Endothelial cell (in vitro differentiated cells): ENCODE measurements at regions not wholly inside any gene's neighbourhood (a gene's known extent, or its start where the extent isn't known, plus 50 kb on each side); places are given as distances from the start of the nearest gene placed in this dataset.

Experiments
- DNase-seq: peaks from one replicate; pipeline ENCODE4 v3.0.0; 2021; ENCODE audit warnings: low spot score
- H3K27ac Mint-ChIP-seq: one replicate; pipeline ENCODE4 v1.8.0; 2021; ENCODE audit warnings: mixed read lengths, inconsistent platforms; ENCODE audit not compliant: unreplicated experiment
- H3K27me3 Mint-ChIP-seq: one replicate; pipeline ENCODE4 v1.8.0; 2021; ENCODE audit warnings: mild to moderate bottlenecking, moderate library complexity, mixed read lengths, inconsistent platforms; ENCODE audit not compliant: unreplicated experiment
- H3K36me3 Mint-ChIP-seq: one replicate; pipeline ENCODE4 v1.8.0; 2021; ENCODE audit warnings: mild to moderate bottlenecking, low read depth, mixed read lengths, inconsistent platforms; ENCODE audit not compliant: unreplicated experiment
- H3K4me1 Mint-ChIP-seq: one replicate; pipeline ENCODE4 v1.8.0; 2021; ENCODE audit warnings: mild to moderate bottlenecking, mixed read lengths, inconsistent platforms; ENCODE audit not compliant: unreplicated experiment
- H3K4me3 Mint-ChIP-seq: one replicate; pipeline ENCODE4 v1.8.0; 2021; ENCODE audit warnings: mild to moderate bottlenecking, mixed read lengths, inconsistent platforms; ENCODE audit not compliant: unreplicated experiment
- H3K9me3 Mint-ChIP-seq: one replicate; pipeline ENCODE4 v1.8.0; 2021; ENCODE audit warnings: mixed read lengths, inconsistent platforms; ENCODE audit not compliant: unreplicated experiment
- TF ChIP-seq, protein P1 (sequence below): fragments of 200-600 bp; sonication (generic); IDR thresholded peaks from one replicate; pipeline ENCODE4 v1.5.0; 2021; ENCODE audit warnings: antibody characterized with exemption; ENCODE audit not compliant: unreplicated experiment

DNA sequence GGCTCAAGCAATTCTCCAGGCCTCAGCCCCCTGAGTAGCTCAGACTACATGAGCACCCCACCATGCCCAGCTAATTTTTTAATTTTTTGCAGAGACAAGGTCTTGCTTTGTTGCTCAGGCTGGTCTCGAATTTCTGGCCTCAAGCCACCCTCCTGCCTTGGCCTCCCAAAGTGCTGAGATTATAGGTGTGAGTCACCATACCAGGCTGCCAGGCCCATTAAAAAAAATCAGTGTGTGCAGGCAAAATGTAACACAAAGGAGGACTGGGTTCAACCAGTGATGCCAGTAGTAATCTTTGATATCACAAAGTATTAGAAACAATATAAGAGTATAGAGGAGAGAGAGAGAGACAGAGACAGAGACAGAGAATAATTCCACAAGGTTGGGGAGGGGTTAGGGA, 322.7 kb downstream of the MSX2 start:
- Mint-ChIP-seq H3K9me3 (no peaks in the 10 kb centered on the region), H3K27me3 (no peaks in the 10 kb centered on the region), H3K4me3 (no peak overlapping the region), H3K4me1 (no peaks in the 10 kb centered on the region), H3K27ac (no peak overlapping the region), H3K36me3 (no peaks in the 10 kb centered on the region)
- TF ChIP-seq, protein P1, sequence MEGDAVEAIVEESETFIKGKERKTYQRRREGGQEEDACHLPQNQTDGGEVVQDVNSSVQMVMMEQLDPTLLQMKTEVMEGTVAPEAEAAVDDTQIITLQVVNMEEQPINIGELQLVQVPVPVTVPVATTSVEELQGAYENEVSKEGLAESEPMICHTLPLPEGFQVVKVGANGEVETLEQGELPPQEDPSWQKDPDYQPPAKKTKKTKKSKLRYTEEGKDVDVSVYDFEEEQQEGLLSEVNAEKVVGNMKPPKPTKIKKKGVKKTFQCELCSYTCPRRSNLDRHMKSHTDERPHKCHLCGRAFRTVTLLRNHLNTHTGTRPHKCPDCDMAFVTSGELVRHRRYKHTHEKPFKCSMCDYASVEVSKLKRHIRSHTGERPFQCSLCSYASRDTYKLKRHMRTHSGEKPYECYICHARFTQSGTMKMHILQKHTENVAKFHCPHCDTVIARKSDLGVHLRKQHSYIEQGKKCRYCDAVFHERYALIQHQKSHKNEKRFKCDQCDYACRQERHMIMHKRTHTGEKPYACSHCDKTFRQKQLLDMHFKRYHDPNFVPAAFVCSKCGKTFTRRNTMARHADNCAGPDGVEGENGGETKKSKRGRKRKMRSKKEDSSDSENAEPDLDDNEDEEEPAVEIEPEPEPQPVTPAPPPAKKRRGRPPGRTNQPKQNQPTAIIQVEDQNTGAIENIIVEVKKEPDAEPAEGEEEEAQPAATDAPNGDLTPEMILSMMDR: no peak
- DNase-seq: no peak

DNA sequence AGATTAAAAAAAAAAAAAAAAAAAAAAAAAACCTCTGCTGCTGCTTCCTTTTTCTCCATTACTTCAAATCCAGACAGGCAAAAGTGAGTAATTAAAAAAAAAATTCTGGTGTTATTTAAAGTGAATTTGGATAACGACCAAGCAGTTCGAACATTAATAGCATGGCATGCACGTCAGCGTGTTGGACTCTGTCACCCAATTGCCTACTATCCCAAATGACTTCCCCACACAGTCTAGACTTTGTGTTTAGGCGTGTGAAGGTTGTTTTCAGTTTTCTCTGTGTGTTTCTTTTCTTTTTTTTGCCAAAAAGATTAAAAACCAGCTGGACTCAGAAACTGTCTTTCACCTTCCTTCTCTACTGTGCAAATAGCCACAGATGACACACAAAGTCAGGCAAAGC, 321.4 kb downstream of the MSX2 start:
- no peak for DNase-seq
- Mint-ChIP-seq H3K4me3 (no peak overlapping the region), H3K27me3 (no peaks in the 10 kb centered on the region), H3K36me3 (no peaks in the 10 kb centered on the region), H3K9me3 (no peaks in the 10 kb centered on the region), H3K4me1 (no peaks in the 10 kb centered on the region), H3K27ac (no peak overlapping the region)
- TF ChIP-seq, protein P1: no peak

DNA sequence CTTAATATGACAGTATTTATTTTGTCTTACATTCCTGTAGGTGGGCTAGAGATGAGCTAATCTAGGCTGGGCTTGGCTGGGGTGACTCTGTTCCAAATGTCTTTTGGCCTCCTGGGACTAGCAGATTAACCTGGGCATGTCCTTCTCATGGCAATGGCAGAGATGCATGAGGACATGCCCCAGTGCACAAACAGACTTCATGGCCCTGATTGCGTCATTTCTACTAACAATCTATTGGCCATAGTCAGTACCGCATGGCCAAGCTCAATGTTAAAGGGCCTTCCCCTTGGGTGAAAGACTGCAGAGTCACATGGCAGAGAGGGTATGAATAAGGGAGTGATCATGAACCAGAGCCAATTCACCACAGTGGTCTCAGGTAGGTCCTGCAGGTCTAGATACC, 313.4 kb downstream of the MSX2 start:
- H3K9me3 Mint-ChIP-seq: no peaks in the 10 kb centered on the region
- no peaks in the 10 kb centered on the region for H3K36me3 Mint-ChIP-seq
- no peak overlapping the region for H3K4me3 Mint-ChIP-seq
- H3K27me3 Mint-ChIP-seq: peaks cover 3% of the 10 kb centered on the region
- TF ChIP-seq, protein P1: no peak
- H3K27ac Mint-ChIP-seq: no peak overlapping the region
- peaks cover 2% of the 10 kb centered on the region for H3K4me1 Mint-ChIP-seq
- no peak for DNase-seq

DNA sequence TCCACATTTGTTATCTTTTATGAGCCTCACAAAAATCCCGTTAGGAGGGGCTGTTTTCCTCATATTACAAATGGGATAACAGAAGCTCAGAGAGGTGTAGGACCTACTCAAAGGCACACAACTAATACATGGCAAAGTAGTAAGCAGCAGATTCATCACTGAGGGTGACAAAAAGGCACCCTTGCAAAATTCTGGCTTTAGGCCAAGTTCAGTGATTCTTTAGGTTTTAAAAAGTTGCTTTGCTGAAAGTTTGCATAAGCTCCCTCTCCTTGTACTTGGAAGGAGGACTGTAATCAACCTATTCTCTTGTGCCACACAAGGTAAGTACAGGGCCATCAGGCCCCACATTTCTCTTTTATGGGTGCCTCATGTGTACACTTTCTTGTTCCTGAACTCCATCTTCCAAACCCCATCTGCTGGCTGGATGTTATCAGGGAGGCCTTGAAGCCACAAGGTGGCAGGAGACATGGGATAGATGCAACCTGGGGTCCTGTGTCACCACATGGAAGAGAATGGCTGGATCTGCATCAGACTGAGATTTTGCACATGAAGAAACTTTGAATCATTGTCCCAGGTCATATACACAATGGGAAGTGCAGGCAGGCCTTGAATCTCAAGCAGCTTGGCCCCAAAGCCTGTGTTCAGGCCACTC, 311.6 kb downstream of the MSX2 start:
- no peak overlapping the region for H3K4me3 Mint-ChIP-seq
- H3K36me3 Mint-ChIP-seq: no peaks in the 10 kb centered on the region
- TF ChIP-seq, protein P1: no peak
- DNase-seq: no peak
- peaks cover 2% of the 10 kb centered on the region for H3K4me1 Mint-ChIP-seq
- no peak overlapping the region for H3K27ac Mint-ChIP-seq
- peaks cover 5% of the 10 kb centered on the region for H3K27me3 Mint-ChIP-seq
- no peaks in the 10 kb centered on the region for H3K9me3 Mint-ChIP-seq

DNA sequence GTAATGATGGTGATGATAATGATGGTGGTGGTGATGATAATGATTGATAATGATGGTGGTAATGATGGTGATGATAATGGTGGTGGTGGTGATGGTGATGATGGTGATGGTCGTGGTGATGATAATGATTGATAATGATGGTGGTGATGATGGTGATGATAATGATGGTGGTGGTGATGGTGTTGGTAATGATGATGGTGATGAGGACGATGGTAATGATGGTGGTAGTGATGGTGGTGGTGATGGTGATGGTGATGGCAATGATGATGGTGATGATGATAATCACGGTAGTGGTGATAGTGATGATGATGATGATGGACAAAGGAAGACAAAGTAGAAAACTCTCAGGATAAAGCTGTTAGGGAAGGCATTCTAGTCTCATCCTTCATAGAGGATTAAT, 310.5 kb downstream of the MSX2 start:
- no peak overlapping the region for H3K27ac Mint-ChIP-seq
- H3K4me3 Mint-ChIP-seq: no peak overlapping the region
- H3K27me3 Mint-ChIP-seq: peaks cover 5% of the 10 kb centered on the region
- TF ChIP-seq, protein P1: no peak
- no peaks in the 10 kb centered on the region for H3K36me3 Mint-ChIP-seq
- H3K4me1 Mint-ChIP-seq: peaks cover 2% of the 10 kb centered on the region
- no peak for DNase-seq
- H3K9me3 Mint-ChIP-seq: no peaks in the 10 kb centered on the region
